ENCODE measurements at regions not wholly inside any gene's neighbourhood (a gene's known extent, or its start where the extent isn't known, plus 50 kb on each side); places are given as distances from the start of the nearest gene placed in this dataset.

GRCh38 chr14:82075566-82075965 lies 541.9 kb upstream of the SEL1L start:
- WGBS (ENCODE audit: insufficient coverage), result 0% methylated on average over 1 of the region's 3 CpGs
- Mint-ChIP-seq H3K4me1 (no peaks in the 10 kb centered on the region), H3K4me3 (no peak overlapping the region), H3K27me3 (ENCODE audit: low read depth in 3 of 3) (no peaks in the 10 kb centered on the region), H3K27ac (no peak overlapping the region), H3K36me3 (no peaks in the 10 kb centered on the region), H3K9me3 (peaks cover 0 to 5% (median 0%) of the 10 kb centered on the region in 7 donors)
- intact Hi-C loops (cut with micrococcal nuclease), result no loop called here
- TF ChIP-seq CTCF (IDR thresholded peaks at IDR 0.05), result no peak
- Histone ChIP-seq H3K9me3 (replicated peaks in 1 of 2; ENCODE audit: control insufficient read depth in 1 of 2, insufficient read depth in 1 of 2, low read length in 2 of 2) (no peaks in the 10 kb centered on the region), H3K4me2 (replicated peaks; ENCODE audit: extremely low read depth, low read length, poor library complexity, severe bottlenecking) (no peak overlapping the region), H3K4me1 (ENCODE audit: control insufficient read depth in 1 of 2, insufficient read depth in 2 of 2, low read length in 2 of 2) (no peaks in the 10 kb centered on the region), H3K27me3 (ENCODE audit: control insufficient read depth in 2 of 2, insufficient read depth in 2 of 2, low read length in 2 of 2) (no peaks in the 10 kb centered on the region), H3K36me3 (replicated peaks in 1 of 2; ENCODE audit: control insufficient read depth in 1 of 2, insufficient read depth in 2 of 2, low read length in 2 of 2) (no peaks in the 10 kb centered on the region), H3K4me3 (replicated peaks in 1 of 3; ENCODE audit: low read depth in 2 of 3, low read length in 3 of 3) (no peak overlapping the region), H2AFZ (ENCODE audit: insufficient read depth, low read depth, low read length, poor library complexity, severe bottlenecking) (no peak overlapping the region), H3K79me2 (ENCODE audit: insufficient read depth, low read length) (no peaks in the 10 kb centered on the region), H3K27ac (ENCODE audit: low read depth in 1 of 2, low read length in 2 of 2) (no peak overlapping the region), H3K9ac (ENCODE audit: insufficient read depth, low read length, poor library complexity, severe bottlenecking) (no peak overlapping the region), H4K20me1 (ENCODE audit: insufficient read depth, low read length) (no peaks in the 10 kb centered on the region)
- DNase-seq, result no peak

- H3K9ac ChIP-seq (ENCODE audit: insufficient read depth, low read length, poor library complexity, severe bottlenecking), result no peak overlapping the region
These were observed 545.9 kb upstream of the SEL1L start for GRCh38 chr14:82079553-82079952.

More at GRCh38 chr14:82079553-82079952, 545.9 kb upstream of the SEL1L start:
- H3K36me3 Mint-ChIP-seq, result no peaks in the 10 kb centered on the region
- Histone ChIP-seq H3K27me3 (ENCODE audit: control insufficient read depth in 2 of 2, insufficient read depth in 2 of 2, low read length in 2 of 2) (no peaks in the 10 kb centered on the region), H3K9me3 (replicated peaks in 1 of 2; ENCODE audit: control insufficient read depth in 1 of 2, insufficient read depth in 1 of 2, low read length in 2 of 2) (no peaks in the 10 kb centered on the region), H3K4me1 (ENCODE audit: control insufficient read depth in 1 of 2, insufficient read depth in 2 of 2, low read length in 2 of 2) (no peaks in the 10 kb centered on the region), H3K79me2 (ENCODE audit: insufficient read depth, low read length) (no peaks in the 10 kb centered on the region), H4K20me1 (ENCODE audit: insufficient read depth, low read length) (no peaks in the 10 kb centered on the region), H3K4me3 (replicated peaks in 1 of 3; ENCODE audit: low read depth in 2 of 3, low read length in 3 of 3) (no peak overlapping the region), H3K36me3 (replicated peaks in 1 of 2; ENCODE audit: control insufficient read depth in 1 of 2, insufficient read depth in 2 of 2, low read length in 2 of 2) (no peaks in the 10 kb centered on the region), H2AFZ (ENCODE audit: insufficient read depth, low read depth, low read length, poor library complexity, severe bottlenecking) (no peak overlapping the region), H3K4me2 (replicated peaks; ENCODE audit: extremely low read depth, low read length, poor library complexity, severe bottlenecking) (no peak overlapping the region), H3K27ac (ENCODE audit: low read depth in 1 of 2, low read length in 2 of 2) (no peak overlapping the region)
- H3K4me3 Mint-ChIP-seq, result no peak overlapping the region
- intact Hi-C loops (cut with micrococcal nuclease), result no loop called here
- H3K4me1 Mint-ChIP-seq, result no peaks in the 10 kb centered on the region
- H3K27me3 Mint-ChIP-seq (ENCODE audit: low read depth in 3 of 3), result no peaks in the 10 kb centered on the region
- no peak overlapping the region for H3K27ac Mint-ChIP-seq
- no peak for TF ChIP-seq CTCF (IDR thresholded peaks at IDR 0.05)
- no peak for DNase-seq
- peaks cover 0 to 5% (median 0%) of the 10 kb centered on the region in 7 donors for H3K9me3 Mint-ChIP-seq
- no CpG with 5 or more reads among the region's 3 CpGs for WGBS (ENCODE audit: insufficient coverage)

Data from CD14-positive monocyte (primary cell).